ENCODE measurements at regions not wholly inside any gene's neighbourhood (a gene's known extent, or its start where the extent isn't known, plus 50 kb on each side); places are given as distances from the start of the nearest gene placed in this dataset.

GRCh38 chr9:86821006-86821845 lies 126.1 kb downstream of the GAS1 start:
- no peaks in the 10 kb centered on the region for H3K4me1 ChIP-seq
- no peak overlapping the region for H3K27ac ChIP-seq
- TF ChIP-seq CTCF (IDR thresholded peaks at IDR 0.05): no peak
- H3K4me3 ChIP-seq: no peak overlapping the region
- no peaks in the 10 kb centered on the region for H3K36me3 ChIP-seq (ENCODE audit: insufficient read depth in 1 of 2, low read depth in 1 of 2)
- no peaks in the 10 kb centered on the region for H3K9me3 ChIP-seq
- 69 to 79% (median 70%) methylated on average over 8 of the region's 8 CpGs for WGBS, 3 donors
- no peak for ATAC-seq
- peaks cover 0 to 2% (median 0%) of the 10 kb centered on the region in 3 donors for H3K27me3 ChIP-seq (ENCODE audit: insufficient read depth in 3 of 3, low read length in 2 of 3)
- intact Hi-C loops (cut with DNase I): no loop called here
- no peak for DNase-seq

- intact Hi-C loops (cut with DNase I): no loop called here
- no peak for TF ChIP-seq CTCF (IDR thresholded peaks at IDR 0.05)
- DNase-seq (no peak), ATAC-seq (no peak)
- whole genome bisulfite sequencing, 3 donors: 84 to 89% (median 88%) methylated on average over 1 of the region's 1 CpG
- Histone ChIP-seq H3K27ac (no peak overlapping the region), H3K36me3 (ENCODE audit: insufficient read depth in 1 of 2, low read depth in 1 of 2) (no peaks in the 10 kb centered on the region), H3K9me3 (no peaks in the 10 kb centered on the region), H3K4me1 (no peaks in the 10 kb centered on the region), H3K4me3 (no peak overlapping the region), H3K27me3 (ENCODE audit: insufficient read depth in 3 of 3, low read length in 2 of 3) (peaks cover 0 to 2% (median 0%) of the 10 kb centered on the region in 3 donors)
Measured at GRCh38 chr9:86819552-86819951, 127.8 kb downstream of the GAS1 start.

DNA sequence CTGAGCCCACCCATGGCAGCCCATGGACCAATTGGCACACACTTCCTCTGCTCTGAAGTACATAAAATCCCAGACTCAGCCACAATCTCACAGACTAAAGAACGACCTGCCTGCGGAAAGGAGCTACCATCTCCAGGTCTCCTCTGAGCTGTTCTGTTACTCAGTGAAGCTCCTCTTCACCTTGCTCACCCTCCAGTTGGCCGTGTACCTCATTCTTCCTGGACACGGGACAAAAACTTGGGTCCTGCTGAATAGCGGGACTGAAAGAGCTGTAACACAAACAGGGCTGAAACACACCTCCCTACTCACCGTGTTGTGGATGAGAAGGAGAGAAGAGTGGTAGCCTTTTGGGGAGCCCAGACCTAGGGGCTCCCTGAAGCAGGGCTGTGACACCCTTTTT lies 128.7 kb downstream of the GAS1 start:
- no peak for DNase-seq
- H3K27ac ChIP-seq: no peak overlapping the region
- peaks cover 0 to 2% (median 0%) of the 10 kb centered on the region in 3 donors for H3K27me3 ChIP-seq (ENCODE audit: insufficient read depth in 3 of 3, low read length in 2 of 3)
- WGBS, 3 donors: 95 to 97% (median 96%) methylated on average over 6 of the region's 6 CpGs
- intact Hi-C loops (cut with DNase I): no loop called here
- ATAC-seq: no peak
- no peak for TF ChIP-seq CTCF (IDR thresholded peaks at IDR 0.05)
- H3K4me3 ChIP-seq: no peak overlapping the region
- no peaks in the 10 kb centered on the region for H3K4me1 ChIP-seq
- H3K9me3 ChIP-seq: no peaks in the 10 kb centered on the region
- H3K36me3 ChIP-seq (ENCODE audit: insufficient read depth in 1 of 2, low read depth in 1 of 2): no peaks in the 10 kb centered on the region

- no peak for DNase-seq
- no peak overlapping the region for H3K27ac ChIP-seq
Measured at GRCh38 chr9:86816868-86817267, 130.4 kb downstream of the GAS1 start.

More at GRCh38 chr9:86816868-86817267, 130.4 kb downstream of the GAS1 start:
- Histone ChIP-seq H3K9me3 (no peaks in the 10 kb centered on the region), H3K4me3 (no peak overlapping the region), H3K27me3 (ENCODE audit: insufficient read depth in 3 of 3, low read length in 2 of 3) (no peaks in the 10 kb centered on the region), H3K4me1 (no peaks in the 10 kb centered on the region), H3K36me3 (ENCODE audit: insufficient read depth in 1 of 2, low read depth in 1 of 2) (no peaks in the 10 kb centered on the region)
- ATAC-seq: no peak
- 93 to 97% (median 94%) methylated on average over 5 of the region's 5 CpGs for WGBS, 3 donors
- TF ChIP-seq CTCF (IDR thresholded peaks at IDR 0.05): no peak
- intact Hi-C loops (cut with DNase I): no loop called here
